Fibroblast of lung (primary cell): ENCODE measurements at regions not wholly inside any gene's neighbourhood (a gene's known extent, or its start where the extent isn't known, plus 50 kb on each side); places are given as distances from the start of the nearest gene placed in this dataset.

ENCODE experiments used
- EZH2 ChIP-seq: IDR thresholded peaks from 2 replicates; pipeline ENCODE4 v1.5.1; 2012; ENCODE audit warnings: low read length, control low read depth, mild to moderate bottlenecking; ENCODE audit errors: missing control alignments
- TF ChIP-seq, protein P1 (sequence below), 2 donors: IDR thresholded peaks in 1 of 2; conservative IDR thresholded peaks in 1 of 2; 1 replicate in 1 of 2; 2 replicates in 1 of 2; pipeline ENCODE4 v1.5.1; 2011 to 2012; ENCODE audit warnings: low read length in 2 of 2, control low read depth in 1 of 2, inconsistent platforms in 1 of 2, low read depth in 1 of 2, mild to moderate bottlenecking in 1 of 2

DNA sequence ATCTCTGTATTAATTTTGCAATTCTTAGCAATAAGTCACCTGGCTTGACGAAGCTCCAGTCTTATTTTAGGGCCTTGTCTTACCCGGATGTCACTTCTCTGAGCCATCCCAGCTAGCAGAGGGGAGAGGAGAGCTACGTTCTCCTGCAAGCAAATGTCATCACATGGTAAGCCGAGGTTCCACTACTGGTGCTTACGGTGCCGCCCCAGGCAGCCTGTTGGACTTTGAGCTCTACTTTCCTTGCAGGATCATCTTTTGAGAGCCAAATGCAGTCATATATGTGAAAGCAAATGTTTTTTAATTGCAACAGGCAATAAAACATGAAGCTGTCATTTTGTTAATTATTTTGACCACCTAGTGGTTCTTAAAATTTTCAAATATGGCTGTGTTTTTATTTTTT is 140.9 kb downstream of the FAM43A start:
- TF ChIP-seq, protein P1, sequence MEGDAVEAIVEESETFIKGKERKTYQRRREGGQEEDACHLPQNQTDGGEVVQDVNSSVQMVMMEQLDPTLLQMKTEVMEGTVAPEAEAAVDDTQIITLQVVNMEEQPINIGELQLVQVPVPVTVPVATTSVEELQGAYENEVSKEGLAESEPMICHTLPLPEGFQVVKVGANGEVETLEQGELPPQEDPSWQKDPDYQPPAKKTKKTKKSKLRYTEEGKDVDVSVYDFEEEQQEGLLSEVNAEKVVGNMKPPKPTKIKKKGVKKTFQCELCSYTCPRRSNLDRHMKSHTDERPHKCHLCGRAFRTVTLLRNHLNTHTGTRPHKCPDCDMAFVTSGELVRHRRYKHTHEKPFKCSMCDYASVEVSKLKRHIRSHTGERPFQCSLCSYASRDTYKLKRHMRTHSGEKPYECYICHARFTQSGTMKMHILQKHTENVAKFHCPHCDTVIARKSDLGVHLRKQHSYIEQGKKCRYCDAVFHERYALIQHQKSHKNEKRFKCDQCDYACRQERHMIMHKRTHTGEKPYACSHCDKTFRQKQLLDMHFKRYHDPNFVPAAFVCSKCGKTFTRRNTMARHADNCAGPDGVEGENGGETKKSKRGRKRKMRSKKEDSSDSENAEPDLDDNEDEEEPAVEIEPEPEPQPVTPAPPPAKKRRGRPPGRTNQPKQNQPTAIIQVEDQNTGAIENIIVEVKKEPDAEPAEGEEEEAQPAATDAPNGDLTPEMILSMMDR (conservative IDR thresholded peaks at IDR 0.05 in 1 of 2, IDR thresholded peaks at IDR 0.05 in 1 of 2; ENCODE audit: low read depth in 1 of 2, low read length in 2 of 2): no peak
- no peak for TF ChIP-seq EZH2
